ENCODE measurements at regions not wholly inside any gene's neighbourhood (a gene's known extent, or its start where the extent isn't known, plus 50 kb on each side); places are given as distances from the start of the nearest gene placed in this dataset.

- no peak for FAIRE-seq
- no peak overlapping the region for H2AFZ ChIP-seq (ENCODE audit: low read depth, low read length)
- Mint-ChIP-seq H3K27me3 (ENCODE audit: low read depth, unreplicated experiment) (no peaks in the 10 kb centered on the region), H3K27ac (ENCODE audit: unreplicated experiment) (no peak overlapping the region), H3K36me3 (ENCODE audit: low read depth, unreplicated experiment) (no peaks in the 10 kb centered on the region), H3K9me3 (ENCODE audit: unreplicated experiment) (peaks cover 3% of the 10 kb centered on the region), H3K4me1 (ENCODE audit: low read depth, unreplicated experiment) (no peaks in the 10 kb centered on the region), H3K4me3 (ENCODE audit: unreplicated experiment) (no peak overlapping the region)
- H3K27ac ChIP-seq (ENCODE audit: low read depth, low read length) = no peak overlapping the region
- H3K79me2 ChIP-seq (ENCODE audit: insufficient read depth, low read length) = no peaks in the 10 kb centered on the region
- H3K36me3 ChIP-seq (ENCODE audit: insufficient read depth, low read length) = no peaks in the 10 kb centered on the region
- no peaks in the 10 kb centered on the region for H3K4me1 ChIP-seq (ENCODE audit: insufficient read depth, low read length)
- H3K4me2 ChIP-seq (ENCODE audit: low read length) = no peak overlapping the region
- no peaks in the 10 kb centered on the region for H3K9me3 ChIP-seq (ENCODE audit: insufficient read depth, low read depth, low read length)
- H3K9ac ChIP-seq (ENCODE audit: low read length) = no peak overlapping the region
- TF ChIP-seq EZH2 (IDR thresholded peaks at IDR 0.05; ENCODE audit: insufficient read depth, low read length) (no peak), CTCF (IDR thresholded peaks at IDR 0.05; ENCODE audit: insufficient read depth, low read depth, low read length) (no peak)
- H3K4me3 ChIP-seq (ENCODE audit: insufficient read depth, low read depth, low read length) = no peak overlapping the region
- H4K20me1 ChIP-seq (ENCODE audit: insufficient read depth, low read length) = no peaks in the 10 kb centered on the region
- no peaks in the 10 kb centered on the region for H3K27me3 ChIP-seq (ENCODE audit: insufficient read depth, low read length)
- DNase-seq (ENCODE audit: low read depth) = no peak
Observed at GRCh38 chr16:35752773-35753558, 2293.6 kb downstream of the TP53TG3F start.

GRCh38 chr16:35753559-35754390 lies 2294.4 kb downstream of the TP53TG3F start:
- H3K9me3 ChIP-seq (ENCODE audit: insufficient read depth, low read depth, low read length) = no peaks in the 10 kb centered on the region
- H3K4me1 Mint-ChIP-seq (ENCODE audit: low read depth, unreplicated experiment) = no peaks in the 10 kb centered on the region
- H3K27ac Mint-ChIP-seq (ENCODE audit: unreplicated experiment) = no peak overlapping the region
- H3K4me2 ChIP-seq (ENCODE audit: low read length) = no peak overlapping the region
- H4K20me1 ChIP-seq (ENCODE audit: insufficient read depth, low read length) = no peaks in the 10 kb centered on the region
- H3K27me3 Mint-ChIP-seq (ENCODE audit: low read depth, unreplicated experiment) = no peaks in the 10 kb centered on the region
- no peaks in the 10 kb centered on the region for H3K36me3 Mint-ChIP-seq (ENCODE audit: low read depth, unreplicated experiment)
- H3K9me3 Mint-ChIP-seq (ENCODE audit: unreplicated experiment) = peaks cover 3% of the 10 kb centered on the region
- H3K9ac ChIP-seq (ENCODE audit: low read length) = no peak overlapping the region
- no peak overlapping the region for H2AFZ ChIP-seq (ENCODE audit: low read depth, low read length)
- no peak for DNase-seq (ENCODE audit: low read depth)
- no peaks in the 10 kb centered on the region for H3K36me3 ChIP-seq (ENCODE audit: insufficient read depth, low read length)
- no peak overlapping the region for H3K4me3 ChIP-seq (ENCODE audit: insufficient read depth, low read depth, low read length)
- no peaks in the 10 kb centered on the region for H3K4me1 ChIP-seq (ENCODE audit: insufficient read depth, low read length)
- H3K4me3 Mint-ChIP-seq (ENCODE audit: unreplicated experiment) = no peak overlapping the region
- no peaks in the 10 kb centered on the region for H3K79me2 ChIP-seq (ENCODE audit: insufficient read depth, low read length)
- no peaks in the 10 kb centered on the region for H3K27me3 ChIP-seq (ENCODE audit: insufficient read depth, low read length)
- TF ChIP-seq EZH2 (IDR thresholded peaks at IDR 0.05; ENCODE audit: insufficient read depth, low read length) (no peak), CTCF (IDR thresholded peaks at IDR 0.05; ENCODE audit: insufficient read depth, low read depth, low read length) (no peak)
- no peak overlapping the region for H3K27ac ChIP-seq (ENCODE audit: low read depth, low read length)
- no peak for FAIRE-seq

Measured in astrocyte (in vitro differentiated cells and primary cell).